Endometrium (tissue), 2 donors: ENCODE measurements at regions not wholly inside any gene's neighbourhood (a gene's known extent, or its start where the extent isn't known, plus 50 kb on each side); places are given as distances from the start of the nearest gene placed in this dataset.

Experiments used
- FAIRE-seq: peaks from 2 replicates; lab custom pipeline; 2012; peaks lifted over from hg19 to GRCh38; lab: Jason Lieb, UNC
- donor health status: control.
- donor health status: control.

- FAIRE-seq: no peak
Measured at GRCh38 chr18:67285583-67285982, 230.9 kb downstream of the DSEL start.

- no peak for FAIRE-seq
Measured at GRCh38 chr18:67282796-67283195, 233.7 kb downstream of the DSEL start.

GRCh38 chr18:67281746-67282145 is 234.8 kb downstream of the DSEL start:
- no peak for FAIRE-seq

GRCh38 chr18:67280486-67281242 is 235.9 kb downstream of the DSEL start:
- FAIRE-seq: no peak

GRCh38 chr18:67279988-67280387 is 236.5 kb downstream of the DSEL start:
- no peak for FAIRE-seq

GRCh38 chr18:67278984-67279383 is 237.5 kb downstream of the DSEL start:
- FAIRE-seq: no peak

- no peak for FAIRE-seq
Measured at GRCh38 chr18:67276638-67277037, 239.9 kb downstream of the DSEL start.

GRCh38 chr18:67273288-67273687 is 243.2 kb downstream of the DSEL start:
- no peak for FAIRE-seq

- FAIRE-seq: no peak
Measured at GRCh38 chr18:67269206-67269605, 247.3 kb downstream of the DSEL start.

GRCh38 chr18:67268530-67268929 is 248.0 kb downstream of the DSEL start:
- no peak for FAIRE-seq

- no peak for FAIRE-seq
Measured at GRCh38 chr18:67266246-67267237, 250.0 kb downstream of the DSEL start.

GRCh38 chr18:67265464-67266245 is 250.9 kb downstream of the DSEL start:
- no peak for FAIRE-seq

- FAIRE-seq: no peak
Measured at GRCh38 chr18:67261931-67262552, 254.5 kb downstream of the DSEL start.

GRCh38 chr18:67260841-67261240 is 255.7 kb downstream of the DSEL start:
- FAIRE-seq: no peak

- no peak for FAIRE-seq
Measured at GRCh38 chr18:67250776-67251424, 265.6 kb downstream of the DSEL start.

- no peak for FAIRE-seq
Measured at GRCh38 chr18:67243799-67244587, 272.5 kb downstream of the DSEL start.

GRCh38 chr18:67242001-67242400 is 274.5 kb downstream of the DSEL start:
- no peak for FAIRE-seq

- FAIRE-seq: no peak
Measured at GRCh38 chr18:67241299-67241698, 275.2 kb downstream of the DSEL start.

- FAIRE-seq: no peak
Measured at GRCh38 chr18:67239826-67240225, 276.7 kb downstream of the DSEL start.

GRCh38 chr18:67232991-67233390 is 283.5 kb downstream of the DSEL start:
- FAIRE-seq: no peak

GRCh38 chr18:67232406-67232805 is 284.1 kb downstream of the DSEL start:
- no peak for FAIRE-seq
